Hippocampal formation (tissue), 2 donors: ENCODE measurements at regions not wholly inside any gene's neighbourhood (a gene's known extent, or its start where the extent isn't known, plus 50 kb on each side); places are given as distances from the start of the nearest gene placed in this dataset.

ENCODE experiments used
- DNase-seq, 2 donors: peaks; one replicate each; lab custom pipeline; 2025; lab: John Stamatoyannopoulos, UW

DNA sequence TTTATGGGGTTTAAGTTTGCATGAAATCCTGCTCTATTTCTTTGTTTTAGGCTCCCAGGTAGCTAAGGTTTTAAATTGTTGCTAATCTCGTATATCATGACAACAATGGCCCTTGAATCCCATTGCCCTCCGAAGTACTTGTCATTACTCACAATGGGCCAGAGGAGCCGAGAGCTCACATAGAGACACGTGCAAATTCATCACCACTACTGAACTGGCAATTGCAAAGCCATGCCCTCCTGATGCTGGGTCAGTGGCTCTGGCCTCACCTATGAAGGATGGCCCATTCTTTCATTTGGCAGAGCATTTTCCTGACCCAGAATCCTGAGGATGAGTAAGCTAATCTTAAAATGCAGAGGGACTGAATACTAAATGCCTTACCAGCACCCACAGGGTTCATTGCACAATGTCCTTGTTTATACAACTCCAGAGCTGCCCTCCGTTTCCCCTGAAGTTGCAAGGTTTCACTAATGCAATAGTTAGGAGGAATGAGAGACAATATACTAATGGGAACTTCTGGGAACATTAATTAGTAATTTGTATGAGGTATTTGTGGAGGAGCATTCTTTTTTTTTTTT is 71.6 kb upstream of the GAREM1 start:
- no peak for DNase-seq

DNA sequence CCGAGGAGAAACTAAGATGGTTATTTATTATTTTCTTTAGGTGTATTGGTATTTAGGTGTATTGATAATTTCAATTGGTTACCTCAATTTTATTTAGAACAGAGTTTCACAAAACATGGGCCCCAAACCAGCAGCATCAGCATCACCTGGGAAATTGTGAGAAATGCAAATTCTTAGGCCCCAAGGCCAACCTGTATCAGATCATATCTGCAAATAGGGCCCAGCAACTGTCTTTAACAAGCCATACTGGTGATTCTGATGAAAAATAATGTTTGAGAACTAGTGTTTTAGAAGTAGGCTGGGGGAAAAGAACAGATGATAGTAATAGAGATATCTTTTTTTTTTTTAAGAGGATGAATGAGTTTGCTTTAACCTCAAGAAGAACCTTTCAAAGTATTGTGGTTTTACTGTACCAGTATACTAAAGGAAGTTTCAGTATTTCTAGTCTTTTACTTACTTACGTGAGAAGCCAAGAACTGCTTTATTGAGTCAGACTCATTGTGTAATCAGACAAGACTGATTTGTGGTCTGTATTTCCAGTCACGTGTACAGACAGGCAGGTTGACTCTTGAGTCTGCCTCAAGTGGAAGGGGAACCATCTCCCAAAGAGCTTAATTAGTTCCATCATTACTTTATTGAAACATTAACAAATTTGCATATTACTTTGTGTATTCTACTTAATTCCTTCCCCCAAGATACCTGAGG is 60.4 kb upstream of the GAREM1 start:
- no peak for DNase-seq

DNA sequence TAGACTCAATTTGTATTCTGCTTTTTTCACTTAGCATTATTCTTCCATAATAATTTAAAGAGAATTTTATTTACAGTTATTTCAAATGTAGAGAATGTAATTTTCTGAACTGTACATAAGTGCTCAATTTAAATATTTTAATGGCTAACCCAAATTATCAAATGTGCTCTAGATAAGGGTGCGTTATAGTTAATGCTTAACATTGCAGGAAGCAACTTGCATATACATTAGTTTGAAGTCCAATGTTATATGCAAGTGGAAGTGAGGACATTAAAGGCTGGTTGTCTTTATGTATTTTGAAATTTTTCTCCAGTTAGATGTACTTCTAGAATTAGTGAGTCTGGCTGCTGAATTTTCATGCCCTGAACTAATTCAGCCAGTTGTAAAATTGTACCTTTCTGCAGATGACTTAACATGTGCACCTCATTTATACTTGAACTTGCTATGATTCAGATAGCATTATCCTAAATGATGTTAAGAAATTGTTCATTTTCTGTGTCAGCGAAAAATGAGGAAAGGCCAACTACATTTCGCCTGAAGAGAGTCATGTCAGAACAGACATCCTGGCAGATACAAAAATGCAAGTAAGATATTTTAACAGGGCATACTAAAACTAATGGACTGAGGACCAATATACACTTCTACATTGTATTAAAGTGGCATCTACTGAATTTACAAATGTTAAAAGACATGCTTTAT is 59.2 kb upstream of the GAREM1 start:
- DNase-seq, result no peak

DNA sequence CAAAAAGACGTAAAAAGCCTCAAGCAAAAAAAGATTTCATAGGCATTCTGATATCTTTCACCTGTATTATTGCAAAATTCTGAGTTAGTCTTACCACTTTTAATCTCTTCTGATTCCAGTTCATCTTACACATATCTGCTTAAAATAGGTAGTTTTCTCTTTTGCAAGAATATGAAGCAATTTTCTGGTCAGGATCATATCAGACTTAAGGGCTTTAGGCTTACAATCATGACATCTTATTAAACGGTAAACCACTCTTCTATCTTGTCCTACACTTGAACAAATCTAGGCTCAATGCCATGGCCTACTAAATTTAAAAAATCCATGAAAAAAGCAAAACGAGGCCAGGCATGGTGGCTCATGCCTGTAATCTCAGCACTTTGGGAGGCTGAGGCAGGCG is 50.1 kb upstream of the GAREM1 start:
- DNase-seq, result no peak
